HCT116 (cell line): ENCODE measurements at regions not wholly inside any gene's neighbourhood (a gene's known extent, or its start where the extent isn't known, plus 50 kb on each side); places are given as distances from the start of the nearest gene placed in this dataset.

Source experiments
- CTCF ChIP-seq, 3 experiments: fragments of 200-600 bp in 1 of 3; sonication (generic) in 1 of 3; IDR thresholded peaks in 2 of 3; conservative IDR thresholded peaks in 1 of 3; 2 replicates each; pipeline ENCODE4 v1.5.1; 2012 to 2017; ENCODE audit warnings: low read depth in 2 of 3, low read length in 2 of 3, antibody characterized with exemption in 1 of 3, borderline replicate concordance in 1 of 3, control low read depth in 1 of 3, mild to moderate bottlenecking in 1 of 3, mixed read lengths in 1 of 3, mixed run types in 1 of 3, moderate library complexity in 1 of 3; ENCODE audit not compliant: insufficient read depth in 1 of 3
- ELF1 ChIP-seq: IDR thresholded peaks from 2 replicates; pipeline ENCODE4 v1.6.1; 2012; ENCODE audit warnings: low read depth, borderline replicate concordance
- EZH2 ChIP-seq: fragments of 200-600 bp; sonication (generic); IDR thresholded peaks from 2 replicates; pipeline ENCODE4 v1.6.1; 2017; ENCODE audit warnings: antibody characterized with exemption, mixed run types
- JUND ChIP-seq: IDR thresholded peaks from 2 replicates; pipeline ENCODE4 v1.6.1; 2012
- MAX ChIP-seq: IDR thresholded peaks from 2 replicates; pipeline ENCODE4 v1.6.1; 2012
- POLR2A ChIP-seq: IDR thresholded peaks from 2 replicates; pipeline ENCODE4 v1.7.0; 2011; ENCODE audit warnings: borderline replicate concordance; ENCODE audit not compliant: insufficient read depth, insufficient read length; ENCODE audit errors: extremely low read depth
- POLR2AphosphoS5 ChIP-seq: IDR thresholded peaks from 2 replicates; pipeline ENCODE4 v1.6.1; 2011; ENCODE audit warnings: mild to moderate bottlenecking, low read depth, low read length, moderate library complexity
- RAD21 ChIP-seq: IDR thresholded peaks from 2 replicates; pipeline ENCODE4 v1.6.1; 2012; ENCODE audit warnings: low read depth, mild to moderate bottlenecking
- TCF7L2 ChIP-seq: IDR thresholded peaks from 2 replicates; pipeline ENCODE4 v1.7.0; 2011; ENCODE audit warnings: borderline replicate concordance, inconsistent platforms; ENCODE audit not compliant: insufficient read depth, insufficient read length; ENCODE audit errors: extremely low read depth

- TF ChIP-seq CTCF (IDR thresholded peaks at IDR 0.05 in 2 of 3, conservative IDR thresholded peaks at IDR 0.05 in 1 of 3; ENCODE audit: borderline replicate concordance in 1 of 3, insufficient read depth in 1 of 3, low read depth in 2 of 3, low read length in 2 of 3) = no peak
- TF ChIP-seq RAD21 = no peak
- no peak for TF ChIP-seq ELF1
- no peak for TF ChIP-seq JUND
- no peak for TF ChIP-seq POLR2A
- TF ChIP-seq EZH2 = no peak
- TF ChIP-seq TCF7L2 = no peak
- no peak for TF ChIP-seq MAX
- no peak for TF ChIP-seq POLR2AphosphoS5
These were observed 169.5 kb downstream of the KIF20B start for GRCh38 chr10:89870936-89871335.
